GM23338 (cell line): ENCODE measurements at regions not wholly inside any gene's neighbourhood (a gene's known extent, or its start where the extent isn't known, plus 50 kb on each side); places are given as distances from the start of the nearest gene placed in this dataset.

Experiments used
- CREB1 ChIP-seq: fragments of 250-450 bp; sonication (Bioruptor Pico); IDR thresholded peaks from 2 replicates; pipeline ENCODE4 v1.5.0; 2020; ENCODE audit warnings: low read depth, mild to moderate bottlenecking, moderate library complexity
- JUNB ChIP-seq: IDR thresholded peaks from one replicate; pipeline ENCODE4 v1.6.1; 2016; ENCODE audit warnings: antibody characterized with exemption; ENCODE audit not compliant: unreplicated experiment
- NANOG ChIP-seq: IDR thresholded peaks from 2 replicates; pipeline ENCODE4 v1.6.1; 2016; ENCODE audit warnings: antibody characterized with exemption, borderline replicate concordance
- ZNF114 ChIP-seq: fragments of 250-450 bp; sonication (Bioruptor Pico); IDR thresholded peaks from 2 replicates; pipeline ENCODE4 v1.5.0; 2020; ENCODE audit warnings: mild to moderate bottlenecking, moderate library complexity
- TF ChIP-seq, protein P1 (sequence below): fragments of 250-450 bp; sonication (Bioruptor Pico); IDR thresholded peaks from 2 replicates; pipeline ENCODE4 v1.5.0; 2020; ENCODE audit warnings: mild to moderate bottlenecking, moderate library complexity
- TF ChIP-seq, protein P2 (sequence below), 2 experiments: fragments of 200-600 bp in 1 of 2; sonication (generic) in 1 of 2; conservative IDR thresholded peaks; 2 replicates each; pipeline versions ENCODE4 v1.5.1 to v1.6.1; 2016 to 2017; ENCODE audit warnings: antibody characterized with exemption in 2 of 2, low read depth in 2 of 2, mild to moderate bottlenecking in 2 of 2, moderate library complexity in 1 of 2
- TF ChIP-seq, protein P3 (sequence below): IDR thresholded peaks from 2 replicates; pipeline ENCODE4 v1.6.1; 2016; ENCODE audit warnings: antibody characterized with exemption

DNA sequence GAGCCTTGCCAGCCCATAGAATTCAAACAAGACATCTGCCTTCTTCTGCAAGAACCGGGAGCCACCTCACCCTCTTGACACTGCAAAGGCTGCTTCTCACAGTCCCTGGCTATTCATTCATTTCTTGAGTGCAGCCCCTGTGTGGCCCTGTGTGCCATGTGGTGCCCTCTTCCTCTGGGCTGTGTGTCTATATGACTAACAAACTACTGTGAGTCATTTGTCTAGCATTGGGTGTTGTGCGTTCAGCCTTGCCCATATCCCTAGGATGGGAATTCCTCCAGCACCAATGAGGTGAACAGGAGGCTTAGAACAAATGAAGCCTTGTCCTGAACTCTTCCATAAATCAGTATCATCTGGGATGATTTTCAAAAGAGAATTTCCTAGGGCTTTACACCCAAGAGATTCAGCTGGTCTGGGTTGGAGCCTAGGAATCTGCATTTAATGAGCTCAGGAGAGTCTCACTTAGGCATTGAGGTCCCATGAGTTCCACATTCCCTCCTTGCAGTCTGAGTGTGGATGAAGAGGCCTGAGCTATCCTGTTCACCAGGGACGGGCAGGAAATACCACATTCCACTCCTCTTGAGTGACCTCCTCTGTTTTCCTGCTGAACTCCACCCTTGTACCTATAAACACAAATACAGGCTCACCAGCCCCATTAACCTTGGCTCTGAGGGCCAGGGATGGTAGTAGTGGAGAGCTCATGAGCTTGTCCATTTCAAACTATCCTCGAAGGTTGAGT, 308.7 kb upstream of the N4BP1 start (continued):
- TF ChIP-seq, protein P1, sequence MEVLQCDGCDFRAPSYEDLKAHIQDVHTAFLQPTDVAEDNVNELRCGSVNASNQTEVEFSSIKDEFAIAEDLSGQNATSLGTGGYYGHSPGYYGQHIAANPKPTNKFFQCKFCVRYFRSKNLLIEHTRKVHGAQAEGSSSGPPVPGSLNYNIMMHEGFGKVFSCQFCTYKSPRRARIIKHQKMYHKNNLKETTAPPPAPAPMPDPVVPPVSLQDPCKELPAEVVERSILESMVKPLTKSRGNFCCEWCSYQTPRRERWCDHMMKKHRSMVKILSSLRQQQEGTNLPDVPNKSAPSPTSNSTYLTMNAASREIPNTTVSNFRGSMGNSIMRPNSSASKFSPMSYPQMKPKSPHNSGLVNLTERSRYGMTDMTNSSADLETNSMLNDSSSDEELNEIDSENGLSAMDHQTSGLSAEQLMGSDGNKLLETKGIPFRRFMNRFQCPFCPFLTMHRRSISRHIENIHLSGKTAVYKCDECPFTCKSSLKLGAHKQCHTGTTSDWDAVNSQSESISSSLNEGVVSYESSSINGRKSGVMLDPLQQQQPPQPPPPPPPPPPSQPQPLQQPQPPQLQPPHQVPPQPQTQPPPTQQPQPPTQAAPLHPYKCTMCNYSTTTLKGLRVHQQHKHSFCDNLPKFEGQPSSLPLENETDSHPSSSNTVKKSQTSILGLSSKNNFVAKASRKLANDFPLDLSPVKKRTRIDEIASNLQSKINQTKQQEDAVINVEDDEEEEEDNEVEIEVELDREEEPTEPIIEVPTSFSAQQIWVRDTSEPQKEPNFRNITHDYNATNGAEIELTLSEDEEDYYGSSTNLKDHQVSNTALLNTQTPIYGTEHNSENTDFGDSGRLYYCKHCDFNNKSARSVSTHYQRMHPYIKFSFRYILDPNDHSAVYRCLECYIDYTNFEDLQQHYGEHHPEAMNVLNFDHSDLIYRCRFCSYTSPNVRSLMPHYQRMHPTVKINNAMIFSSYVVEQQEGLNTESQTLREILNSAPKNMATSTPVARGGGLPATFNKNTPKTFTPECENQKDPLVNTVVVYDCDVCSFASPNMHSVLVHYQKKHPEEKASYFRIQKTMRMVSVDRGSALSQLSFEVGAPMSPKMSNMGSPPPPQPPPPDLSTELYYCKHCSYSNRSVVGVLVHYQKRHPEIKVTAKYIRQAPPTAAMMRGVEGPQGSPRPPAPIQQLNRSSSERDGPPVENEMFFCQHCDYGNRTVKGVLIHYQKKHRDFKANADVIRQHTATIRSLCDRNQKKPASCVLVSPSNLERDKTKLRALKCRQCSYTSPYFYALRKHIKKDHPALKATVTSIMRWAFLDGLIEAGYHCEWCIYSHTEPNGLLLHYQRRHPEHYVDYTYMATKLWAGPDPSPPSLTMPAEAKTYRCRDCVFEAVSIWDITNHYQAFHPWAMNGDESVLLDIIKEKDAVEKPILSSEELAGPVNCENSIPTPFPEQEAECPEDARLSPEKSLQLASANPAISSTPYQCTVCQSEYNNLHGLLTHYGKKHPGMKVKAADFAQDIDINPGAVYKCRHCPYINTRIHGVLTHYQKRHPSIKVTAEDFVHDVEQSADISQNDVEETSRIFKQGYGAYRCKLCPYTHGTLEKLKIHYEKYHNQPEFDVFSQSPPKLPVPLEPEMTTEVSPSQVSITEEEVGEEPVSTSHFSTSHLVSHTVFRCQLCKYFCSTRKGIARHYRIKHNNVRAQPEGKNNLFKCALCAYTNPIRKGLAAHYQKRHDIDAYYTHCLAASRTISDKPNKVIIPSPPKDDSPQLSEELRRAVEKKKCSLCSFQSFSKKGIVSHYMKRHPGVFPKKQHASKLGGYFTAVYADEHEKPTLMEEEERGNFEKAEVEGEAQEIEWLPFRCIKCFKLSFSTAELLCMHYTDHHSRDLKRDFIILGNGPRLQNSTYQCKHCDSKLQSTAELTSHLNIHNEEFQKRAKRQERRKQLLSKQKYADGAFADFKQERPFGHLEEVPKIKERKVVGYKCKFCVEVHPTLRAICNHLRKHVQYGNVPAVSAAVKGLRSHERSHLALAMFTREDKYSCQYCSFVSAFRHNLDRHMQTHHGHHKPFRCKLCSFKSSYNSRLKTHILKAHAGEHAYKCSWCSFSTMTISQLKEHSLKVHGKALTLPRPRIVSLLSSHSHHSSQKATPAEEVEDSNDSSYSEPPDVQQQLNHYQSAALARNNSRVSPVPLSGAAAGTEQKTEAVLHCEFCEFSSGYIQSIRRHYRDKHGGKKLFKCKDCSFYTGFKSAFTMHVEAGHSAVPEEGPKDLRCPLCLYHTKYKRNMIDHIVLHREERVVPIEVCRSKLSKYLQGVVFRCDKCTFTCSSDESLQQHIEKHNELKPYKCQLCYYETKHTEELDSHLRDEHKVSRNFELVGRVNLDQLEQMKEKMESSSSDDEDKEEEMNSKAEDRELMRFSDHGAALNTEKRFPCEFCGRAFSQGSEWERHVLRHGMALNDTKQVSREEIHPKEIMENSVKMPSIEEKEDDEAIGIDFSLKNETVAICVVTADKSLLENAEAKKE (CRISPR knock-in tag): no peak
- TF ChIP-seq JUNB (no peak), CREB1 (no peak), ZNF114 (CRISPR knock-in tag) (no peak), NANOG (no peak)
- TF ChIP-seq, protein P2, sequence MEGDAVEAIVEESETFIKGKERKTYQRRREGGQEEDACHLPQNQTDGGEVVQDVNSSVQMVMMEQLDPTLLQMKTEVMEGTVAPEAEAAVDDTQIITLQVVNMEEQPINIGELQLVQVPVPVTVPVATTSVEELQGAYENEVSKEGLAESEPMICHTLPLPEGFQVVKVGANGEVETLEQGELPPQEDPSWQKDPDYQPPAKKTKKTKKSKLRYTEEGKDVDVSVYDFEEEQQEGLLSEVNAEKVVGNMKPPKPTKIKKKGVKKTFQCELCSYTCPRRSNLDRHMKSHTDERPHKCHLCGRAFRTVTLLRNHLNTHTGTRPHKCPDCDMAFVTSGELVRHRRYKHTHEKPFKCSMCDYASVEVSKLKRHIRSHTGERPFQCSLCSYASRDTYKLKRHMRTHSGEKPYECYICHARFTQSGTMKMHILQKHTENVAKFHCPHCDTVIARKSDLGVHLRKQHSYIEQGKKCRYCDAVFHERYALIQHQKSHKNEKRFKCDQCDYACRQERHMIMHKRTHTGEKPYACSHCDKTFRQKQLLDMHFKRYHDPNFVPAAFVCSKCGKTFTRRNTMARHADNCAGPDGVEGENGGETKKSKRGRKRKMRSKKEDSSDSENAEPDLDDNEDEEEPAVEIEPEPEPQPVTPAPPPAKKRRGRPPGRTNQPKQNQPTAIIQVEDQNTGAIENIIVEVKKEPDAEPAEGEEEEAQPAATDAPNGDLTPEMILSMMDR (conservative IDR thresholded peaks at IDR 0.05; ENCODE audit: low read depth in 2 of 2): no peak
- TF ChIP-seq, protein P3, sequence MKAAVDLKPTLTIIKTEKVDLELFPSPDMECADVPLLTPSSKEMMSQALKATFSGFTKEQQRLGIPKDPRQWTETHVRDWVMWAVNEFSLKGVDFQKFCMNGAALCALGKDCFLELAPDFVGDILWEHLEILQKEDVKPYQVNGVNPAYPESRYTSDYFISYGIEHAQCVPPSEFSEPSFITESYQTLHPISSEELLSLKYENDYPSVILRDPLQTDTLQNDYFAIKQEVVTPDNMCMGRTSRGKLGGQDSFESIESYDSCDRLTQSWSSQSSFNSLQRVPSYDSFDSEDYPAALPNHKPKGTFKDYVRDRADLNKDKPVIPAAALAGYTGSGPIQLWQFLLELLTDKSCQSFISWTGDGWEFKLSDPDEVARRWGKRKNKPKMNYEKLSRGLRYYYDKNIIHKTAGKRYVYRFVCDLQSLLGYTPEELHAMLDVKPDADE: no peak
